NCI-H1694 (cell line): ENCODE measurements at regions not wholly inside any gene's neighbourhood (a gene's known extent, or its start where the extent isn't known, plus 50 kb on each side); places are given as distances from the start of the nearest gene placed in this dataset.

Experiments used
- DNase-seq: peaks from one replicate; lab custom pipeline; 2025; lab: John Stamatoyannopoulos, UW

DNA sequence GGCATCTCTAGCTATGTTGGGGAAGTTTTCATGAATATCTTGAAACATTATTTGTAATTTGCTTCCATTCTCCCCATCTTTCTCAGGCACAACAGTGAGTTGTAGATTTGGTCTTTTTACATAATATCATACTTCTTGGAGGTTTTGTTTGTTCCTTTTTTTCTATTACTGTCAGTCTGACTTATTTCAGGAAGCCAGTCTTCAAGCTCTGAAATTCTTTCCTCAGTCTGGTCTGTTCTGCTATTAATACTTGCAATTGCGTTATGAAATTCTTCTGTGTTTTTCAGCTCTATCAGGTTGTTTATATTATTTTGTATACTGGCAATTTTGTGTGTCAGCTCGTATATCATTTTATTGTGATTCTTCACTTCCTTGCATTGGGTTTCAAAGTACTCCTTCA is 424.6 kb upstream of the PTBP2 start:
- DNase-seq: no peak

DNA sequence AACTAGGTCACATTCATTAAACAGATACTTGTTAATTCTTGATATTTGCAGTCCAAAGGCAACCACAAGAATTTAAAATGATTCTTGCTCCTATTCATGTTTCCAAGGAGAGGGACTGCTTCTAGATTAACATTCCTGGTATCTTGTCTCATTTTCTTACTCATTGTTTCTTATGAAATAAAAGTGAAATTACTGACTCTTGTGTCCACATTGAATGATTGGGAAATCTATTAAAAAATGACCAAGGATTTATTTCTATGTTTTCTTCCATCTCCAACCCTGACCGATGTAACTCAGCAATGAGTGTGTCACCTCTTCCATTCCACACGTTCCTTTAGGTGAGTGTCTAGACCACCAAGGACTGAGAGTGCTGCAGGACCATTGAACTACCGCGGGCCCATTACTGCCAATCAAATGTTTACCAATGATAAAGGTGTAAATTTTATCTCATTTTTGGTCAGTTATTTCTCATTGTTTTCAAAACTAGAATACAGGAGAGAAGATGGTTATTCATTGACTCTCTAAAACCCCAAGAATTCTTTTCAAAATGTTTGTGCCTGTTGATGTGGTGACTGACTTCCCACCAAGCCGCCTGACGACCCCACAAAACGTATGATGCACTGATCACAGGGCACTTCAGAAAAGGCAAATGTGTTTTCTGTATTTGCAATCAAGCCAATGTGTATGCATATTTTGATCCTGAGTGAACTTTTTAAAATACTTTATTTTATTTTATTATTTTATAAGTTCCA is 414.6 kb upstream of the PTBP2 start:
- DNase-seq: no peak

GRCh38 chr1:96308314-96308713 is 413.3 kb upstream of the PTBP2 start:
- no peak for DNase-seq

- no peak for DNase-seq
Measured at GRCh38 chr1:96309783-96310182, 411.8 kb upstream of the PTBP2 start.

- DNase-seq: no peak
Measured at GRCh38 chr1:96313216-96313615, 408.4 kb upstream of the PTBP2 start.

DNA sequence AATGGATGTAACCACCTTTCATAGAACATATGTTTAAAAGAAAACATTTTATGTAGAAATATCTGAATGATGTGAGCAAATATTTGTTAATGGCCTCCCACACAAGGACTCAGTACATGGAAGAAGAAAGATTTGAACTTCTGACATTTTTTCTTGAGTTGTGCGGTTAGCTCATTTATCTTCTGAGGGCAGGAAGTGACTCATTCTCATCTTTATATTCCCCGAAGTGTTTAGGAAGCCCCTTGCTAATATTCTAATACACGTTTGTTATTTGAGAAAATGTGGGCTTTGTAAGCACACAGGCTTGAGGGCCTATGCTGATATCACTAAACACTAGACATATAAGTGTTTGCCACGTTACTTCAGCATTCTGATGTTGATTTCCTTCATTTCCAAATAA is 392.5 kb upstream of the PTBP2 start:
- DNase-seq: no peak

GRCh38 chr1:96331596-96331995 is 390.0 kb upstream of the PTBP2 start:
- DNase-seq: no peak

- DNase-seq: no peak
Measured at GRCh38 chr1:96333522-96334235, 387.9 kb upstream of the PTBP2 start.

- no peak for DNase-seq
Measured at GRCh38 chr1:96334236-96334557, 387.4 kb upstream of the PTBP2 start.

GRCh38 chr1:96338622-96339021 is 383.0 kb upstream of the PTBP2 start:
- no peak for DNase-seq

DNA sequence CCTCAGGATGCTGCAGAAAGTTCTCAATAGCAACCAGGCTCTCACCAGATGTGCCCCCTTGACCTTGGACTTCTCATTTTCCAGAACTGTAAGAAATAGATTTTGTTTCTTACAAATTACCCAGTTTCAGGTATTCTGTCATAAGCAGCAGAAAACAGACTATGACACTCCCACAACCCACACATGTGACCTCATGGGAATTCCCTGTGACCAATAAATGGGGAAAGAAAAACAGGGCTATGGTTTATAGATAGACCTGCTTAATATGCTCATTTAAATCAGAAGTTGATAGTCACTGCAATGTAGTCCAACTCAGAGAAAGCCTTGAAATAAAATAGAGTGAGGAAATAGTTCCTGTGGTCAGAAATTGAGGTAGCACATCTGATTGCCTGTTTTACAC is 380.9 kb upstream of the PTBP2 start:
- no peak for DNase-seq

GRCh38 chr1:96346719-96347118 is 374.9 kb upstream of the PTBP2 start:
- no peak for DNase-seq

DNA sequence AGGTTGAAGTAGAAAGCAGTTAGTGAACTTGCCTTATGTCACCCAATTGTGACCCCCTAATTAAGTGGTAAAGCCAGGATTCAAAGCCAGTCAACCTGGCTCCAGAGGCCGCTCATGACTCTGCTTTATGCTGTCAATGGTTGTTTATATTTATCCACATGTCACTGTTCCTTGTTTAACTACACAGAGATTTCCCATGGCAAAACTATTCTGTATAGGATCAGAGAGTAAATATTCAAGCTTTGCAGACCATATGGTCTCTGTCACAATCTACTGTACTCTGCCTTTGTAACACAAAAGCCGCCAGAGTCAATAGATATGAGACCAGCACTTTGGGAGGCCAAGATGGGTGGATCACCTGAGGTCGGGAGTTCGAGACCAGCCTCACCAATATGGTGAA is 371.7 kb upstream of the PTBP2 start:
- DNase-seq: no peak

GRCh38 chr1:96352733-96353132 is 368.9 kb upstream of the PTBP2 start:
- DNase-seq: no peak

DNA sequence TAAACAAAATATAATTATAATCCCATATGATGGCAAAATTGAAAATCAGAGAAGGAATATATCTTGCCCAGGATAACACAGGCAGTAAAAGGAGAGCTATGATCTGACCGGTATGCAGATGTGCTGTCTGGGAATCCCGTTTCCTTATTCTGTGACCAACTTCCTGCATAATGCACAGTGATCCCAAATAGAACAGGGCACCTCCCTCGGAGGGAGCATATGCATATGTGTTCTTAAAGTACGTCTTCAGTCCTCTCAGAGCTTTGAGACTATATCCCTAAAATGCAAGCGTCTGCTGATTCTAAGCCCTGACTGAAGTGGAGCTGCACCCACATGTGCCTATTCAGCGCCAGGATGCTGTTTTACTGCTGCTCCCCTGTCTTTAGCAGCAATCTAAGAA is 366.1 kb upstream of the PTBP2 start:
- no peak for DNase-seq

DNA sequence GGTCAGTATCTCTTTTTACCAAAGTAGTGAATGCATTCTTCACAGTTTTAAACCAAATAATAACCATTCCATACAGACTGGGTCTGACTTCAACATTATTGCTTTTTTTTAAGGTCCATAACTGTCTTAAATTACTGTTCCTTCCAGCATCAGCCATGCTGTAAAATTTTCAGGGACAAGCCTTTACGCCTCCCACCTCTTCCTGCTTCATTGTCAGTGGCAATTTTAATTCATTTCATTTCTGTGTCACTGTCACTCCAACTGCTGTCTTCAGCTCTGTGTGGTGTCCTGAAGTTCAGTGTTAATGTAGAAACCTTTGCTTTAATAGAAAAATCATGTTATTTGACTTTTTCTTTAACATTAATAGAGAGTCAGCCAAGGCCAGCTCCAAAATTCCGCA is 365.6 kb upstream of the PTBP2 start:
- DNase-seq: no peak

GRCh38 chr1:96357141-96357765 is 364.3 kb upstream of the PTBP2 start:
- DNase-seq: no peak

DNA sequence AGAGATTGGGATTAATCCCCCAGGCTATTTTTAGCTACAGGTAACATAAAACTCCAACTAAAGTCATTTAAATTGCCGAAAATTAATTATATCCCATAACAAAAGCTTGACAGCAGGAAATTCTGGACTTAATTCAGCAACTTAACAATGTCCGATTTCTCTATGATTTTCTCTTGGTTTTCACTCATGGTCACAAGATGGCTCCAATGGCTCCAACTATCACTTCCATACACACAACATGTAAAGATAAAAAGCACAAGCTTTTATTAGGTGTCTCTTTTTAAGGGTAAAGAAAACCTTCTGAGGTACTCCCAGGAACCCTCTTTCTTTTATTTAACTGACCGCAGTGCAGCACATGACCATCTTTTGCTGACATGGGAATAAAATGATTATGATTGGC is 363.5 kb upstream of the PTBP2 start:
- no peak for DNase-seq

GRCh38 chr1:96360036-96360795 is 361.4 kb upstream of the PTBP2 start:
- DNase-seq: no peak

DNA sequence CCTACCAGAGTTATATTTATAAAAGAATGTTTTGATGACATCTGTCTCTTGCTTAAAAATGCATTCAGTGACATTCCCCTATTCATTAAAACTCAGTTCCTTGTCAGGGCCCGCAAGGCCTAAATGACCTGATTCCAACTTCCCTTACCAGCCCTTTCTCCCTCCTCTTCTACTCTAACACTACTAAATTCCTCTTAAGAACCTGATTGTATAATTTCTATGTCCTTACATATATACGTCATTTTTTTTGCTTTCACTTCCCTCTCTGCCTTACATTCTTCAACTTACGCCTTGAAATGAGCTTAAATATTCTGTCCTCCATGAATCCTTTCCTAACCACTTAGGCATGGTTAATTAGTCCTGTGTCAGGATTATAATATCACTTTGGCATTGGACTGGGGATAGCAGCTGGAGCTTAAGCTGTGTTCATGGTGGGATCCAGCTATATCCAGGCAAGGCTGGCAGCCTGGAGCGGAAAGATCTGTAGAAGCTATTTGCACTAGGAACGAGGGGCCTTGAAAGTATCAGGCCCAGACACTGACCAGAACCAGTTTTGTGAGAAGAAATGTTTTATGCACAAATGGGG is 360.2 kb upstream of the PTBP2 start:
- DNase-seq: no peak

DNA sequence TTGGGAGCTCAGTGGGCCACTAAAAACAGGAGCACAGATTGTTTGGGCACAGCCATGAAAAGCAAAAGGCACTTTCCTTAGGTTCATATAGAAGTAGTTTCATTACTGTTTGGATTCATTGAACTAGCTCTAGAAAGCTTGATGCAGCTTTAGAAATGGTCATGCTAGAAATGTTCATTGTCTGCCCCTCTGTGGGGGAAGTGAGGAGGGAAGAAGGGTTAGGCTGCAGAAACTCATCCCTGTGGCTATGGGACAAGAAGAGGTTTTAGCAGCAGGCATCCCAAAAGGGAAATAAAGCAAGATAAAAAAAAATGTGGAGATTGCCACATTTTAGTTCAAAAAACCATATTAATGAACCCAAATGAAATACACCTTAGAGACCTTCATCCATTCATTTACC is 359.6 kb upstream of the PTBP2 start:
- no peak for DNase-seq

- DNase-seq: no peak
Measured at GRCh38 chr1:96362623-96363022, 359.0 kb upstream of the PTBP2 start.
